ENCODE measurements at regions not wholly inside any gene's neighbourhood (a gene's known extent, or its start where the extent isn't known, plus 50 kb on each side); places are given as distances from the start of the nearest gene placed in this dataset.

DNA sequence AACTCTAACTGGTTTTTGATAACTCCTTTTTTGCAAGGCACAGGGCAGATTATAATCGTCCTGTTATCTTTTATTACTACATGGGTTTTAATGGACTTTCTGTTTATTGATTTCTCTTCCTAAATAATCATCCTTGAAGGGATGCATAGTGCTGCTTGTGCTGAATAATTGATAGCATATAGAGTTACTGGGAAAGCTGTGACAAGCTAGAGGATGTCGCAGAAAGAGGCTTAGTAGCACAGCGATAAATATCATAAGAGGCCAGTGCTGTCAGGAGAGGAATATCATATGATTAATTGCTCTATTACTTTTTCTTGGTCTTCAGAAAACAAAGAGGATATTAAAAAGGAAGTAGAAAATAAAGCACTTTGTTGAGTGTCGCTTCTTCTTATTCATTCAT is 1007.1 kb upstream of the ACO1 start:
- Histone ChIP-seq H3K9me3 (ENCODE audit: control insufficient read depth, low read depth, low read length) (no peaks in the 10 kb centered on the region), H2BK5ac (ENCODE audit: insufficient read length, low read length) (no peak overlapping the region), H3K79me1 (ENCODE audit: insufficient read depth, low read depth, low read length, poor library complexity, severe bottlenecking) (no peaks in the 10 kb centered on the region), H2BK20ac (ENCODE audit: low read depth, low read length, poor library complexity, severe bottlenecking) (no peak overlapping the region), H3K4ac (ENCODE audit: low read depth, low read length) (no peak overlapping the region), H4K8ac (replicated peaks; ENCODE audit: insufficient read length, low read depth, low read length) (no peak overlapping the region), H3K23me2 (ENCODE audit: insufficient read length, low read depth, low read length, poor library complexity, severe bottlenecking) (no peaks in the 10 kb centered on the region), H4K5ac (ENCODE audit: insufficient read length, low read depth, low read length) (no peak overlapping the region), H3K79me2 (ENCODE audit: insufficient read depth, low read length) (no peaks in the 10 kb centered on the region), H3K23ac (ENCODE audit: insufficient read length, low read depth, low read length) (no peak overlapping the region), H3K27ac (ENCODE audit: insufficient read length, low read depth, low read length) (no peak overlapping the region), H2BK15ac (ENCODE audit: low read depth, low read length) (no peak overlapping the region), H2AFZ (ENCODE audit: low read length) (no peak overlapping the region), H3K9ac (ENCODE audit: extremely low read depth, insufficient read length, low read length) (no peak overlapping the region), H3K4me1 (ENCODE audit: insufficient read depth, low read length) (no peaks in the 10 kb centered on the region), H2BK120ac (ENCODE audit: low read depth, low read length, poor library complexity, severe bottlenecking) (no peak overlapping the region), H2BK12ac (ENCODE audit: insufficient read length, low read depth, low read length) (no peak overlapping the region), H3K27me3 (ENCODE audit: insufficient read depth, low read length) (no peaks in the 10 kb centered on the region), H4K20me1 (ENCODE audit: control insufficient read depth, insufficient read depth, insufficient read length) (no peaks in the 10 kb centered on the region), H4K91ac (ENCODE audit: insufficient read length, low read depth, low read length) (no peak overlapping the region), H3K4me2 (ENCODE audit: insufficient read depth, insufficient read length, low read length) (no peak overlapping the region), H3T11ph (ENCODE audit: low read length) (no peak overlapping the region), H3K56ac (ENCODE audit: insufficient read length, low read depth, low read length) (no peak overlapping the region), H3K14ac (ENCODE audit: insufficient read depth, low read length) (no peak overlapping the region), H3K18ac (ENCODE audit: insufficient read length, low read depth, low read length) (no peak overlapping the region), H2AK5ac (ENCODE audit: insufficient read length, low read length) (no peak overlapping the region)
- DNase-seq = no peak
- Mint-ChIP-seq H3K27me3 (ENCODE audit: low read depth) (no peaks in the 10 kb centered on the region), H3K4me1 (no peaks in the 10 kb centered on the region), H3K36me3 (ENCODE audit: insufficient read depth in 1 of 3, low read depth in 3 of 3) (no peaks in the 10 kb centered on the region), H3K9me3 (peaks cover 0 to 2% of the 10 kb centered on the region in 2 experiments; a peak in 2 of 5 replicates), H3K27ac (no peak overlapping the region), H3K4me3 (no peak overlapping the region)
- TF ChIP-seq, protein P1, sequence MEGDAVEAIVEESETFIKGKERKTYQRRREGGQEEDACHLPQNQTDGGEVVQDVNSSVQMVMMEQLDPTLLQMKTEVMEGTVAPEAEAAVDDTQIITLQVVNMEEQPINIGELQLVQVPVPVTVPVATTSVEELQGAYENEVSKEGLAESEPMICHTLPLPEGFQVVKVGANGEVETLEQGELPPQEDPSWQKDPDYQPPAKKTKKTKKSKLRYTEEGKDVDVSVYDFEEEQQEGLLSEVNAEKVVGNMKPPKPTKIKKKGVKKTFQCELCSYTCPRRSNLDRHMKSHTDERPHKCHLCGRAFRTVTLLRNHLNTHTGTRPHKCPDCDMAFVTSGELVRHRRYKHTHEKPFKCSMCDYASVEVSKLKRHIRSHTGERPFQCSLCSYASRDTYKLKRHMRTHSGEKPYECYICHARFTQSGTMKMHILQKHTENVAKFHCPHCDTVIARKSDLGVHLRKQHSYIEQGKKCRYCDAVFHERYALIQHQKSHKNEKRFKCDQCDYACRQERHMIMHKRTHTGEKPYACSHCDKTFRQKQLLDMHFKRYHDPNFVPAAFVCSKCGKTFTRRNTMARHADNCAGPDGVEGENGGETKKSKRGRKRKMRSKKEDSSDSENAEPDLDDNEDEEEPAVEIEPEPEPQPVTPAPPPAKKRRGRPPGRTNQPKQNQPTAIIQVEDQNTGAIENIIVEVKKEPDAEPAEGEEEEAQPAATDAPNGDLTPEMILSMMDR (conservative IDR thresholded peaks at IDR 0.05) = no peak
- no CpG with 5 or more reads among the region's 4 CpGs for WGBS (ENCODE audit: extremely low coverage, insufficient read length, low lambda C conversion rate)

Measured in H9 (cell line).